Neuronal stem cell (in vitro differentiated cells): ENCODE measurements at regions not wholly inside any gene's neighbourhood (a gene's known extent, or its start where the extent isn't known, plus 50 kb on each side); places are given as distances from the start of the nearest gene placed in this dataset.

Experiments used
- DNase-seq: peaks from one replicate; pipeline ENCODE4 v3.0.0-alpha.2; 2013; ENCODE audit warnings: low spot score
- H2AFZ ChIP-seq: one replicate; pipeline ENCODE4 v1.6.1; 2013; ENCODE audit warnings: mild to moderate bottlenecking, low read length, inconsistent platforms
- H2AK5ac ChIP-seq: 2 replicates; pipeline ENCODE4 v1.6.1; 2013; ENCODE audit warnings: low read depth, mild to moderate bottlenecking, inconsistent platforms, low read length, moderate library complexity, mixed read lengths
- H2BK120ac ChIP-seq: 2 replicates; pipeline ENCODE4 v1.6.1; 2013; ENCODE audit warnings: low read depth, mild to moderate bottlenecking, inconsistent platforms, low read length, moderate library complexity, mixed read lengths
- H2BK12ac ChIP-seq: one replicate; pipeline ENCODE4 v1.6.1; 2013; ENCODE audit warnings: low read length, inconsistent platforms
- H2BK15ac ChIP-seq: 2 replicates; pipeline ENCODE4 v1.6.1; 2013; ENCODE audit warnings: mild to moderate bottlenecking, low read length, inconsistent platforms, mixed read lengths
- H2BK5ac ChIP-seq: one replicate; pipeline ENCODE4 v1.6.1; 2013; ENCODE audit warnings: inconsistent platforms, mild to moderate bottlenecking, low read length, moderate library complexity
- H3K14ac ChIP-seq: one replicate; pipeline ENCODE4 v1.6.1; 2013; ENCODE audit warnings: low read length, inconsistent platforms
- H3K18ac ChIP-seq: 2 replicates; pipeline ENCODE4 v1.6.1; 2013; ENCODE audit warnings: low read length, inconsistent platforms
- H3K23ac ChIP-seq: 2 replicates; pipeline ENCODE4 v1.6.1; 2013; ENCODE audit warnings: low read depth, mild to moderate bottlenecking, mixed read lengths, low read length, inconsistent platforms; ENCODE audit not compliant: poor library complexity
- H3K27ac ChIP-seq: replicated peaks from 3 replicates; pipeline ENCODE4 v1.5.1; 2013; ENCODE audit warnings: low read length, inconsistent platforms
- H3K27me3 ChIP-seq, 3 experiments: 2 replicates each; pipeline ENCODE4 v1.6.1; 2013; ENCODE audit warnings: low read length in 3 of 3, mild to moderate bottlenecking in 2 of 3, inconsistent platforms in 1 of 3, low read depth in 1 of 3, mixed read lengths in 1 of 3, moderate library complexity in 1 of 3; ENCODE audit not compliant: control insufficient read depth in 3 of 3, insufficient read depth in 3 of 3
- H3K36me3 ChIP-seq, 2 donors: replicated peaks in 1 of 2; 2 replicates each; pipeline ENCODE4 v1.6.1; 2013; ENCODE audit warnings: low read length in 2 of 2; ENCODE audit not compliant: control insufficient read depth in 2 of 2, insufficient read depth in 2 of 2
- H3K4ac ChIP-seq: 2 replicates; pipeline ENCODE4 v1.6.1; 2013; ENCODE audit warnings: inconsistent platforms, mild to moderate bottlenecking, low read length, moderate library complexity
- H3K4me1 ChIP-seq, 2 donors: 1 replicate in 1 of 2; 2 replicates in 1 of 2; pipeline ENCODE4 v1.6.1; 2013; ENCODE audit warnings: low read length in 2 of 2, low read depth in 1 of 2; ENCODE audit not compliant: control insufficient read depth in 2 of 2, insufficient read depth in 1 of 2
- H3K4me2 ChIP-seq: one replicate; pipeline ENCODE4 v1.6.1; 2013; ENCODE audit warnings: mild to moderate bottlenecking, low read length, inconsistent platforms; ENCODE audit not compliant: insufficient read depth, poor library complexity, severe bottlenecking
- H3K4me3 ChIP-seq, 2 donors: 2 replicates each; pipeline ENCODE4 v1.5.1; 2013; ENCODE audit warnings: low read length in 2 of 2, mild to moderate bottlenecking in 2 of 2, inconsistent platforms in 1 of 2, moderate library complexity in 1 of 2
- H3K79me1 ChIP-seq: one replicate; pipeline ENCODE4 v1.6.1; 2013; ENCODE audit warnings: low read depth, mild to moderate bottlenecking, inconsistent platforms, low read length, moderate library complexity
- H3K9ac ChIP-seq: one replicate; pipeline ENCODE4 v1.6.1; 2013; ENCODE audit warnings: mild to moderate bottlenecking, low read depth, low read length, inconsistent platforms; ENCODE audit not compliant: poor library complexity
- H3K9me3 ChIP-seq, 2 donors: replicated peaks in 1 of 2; 2 replicates each; pipeline versions ENCODE3 to v1.6.1; 2013; ENCODE audit warnings: low read length in 2 of 2, mild to moderate bottlenecking in 2 of 2, inconsistent platforms in 1 of 2, low read depth in 1 of 2, mixed read lengths in 1 of 2, moderate library complexity in 1 of 2; ENCODE audit not compliant: control insufficient read depth in 2 of 2, insufficient read depth in 1 of 2
- H4K8ac ChIP-seq: one replicate; pipeline ENCODE4 v1.6.1; 2013; ENCODE audit warnings: low read depth, mild to moderate bottlenecking, inconsistent platforms, low read length, moderate library complexity
- H4K91ac ChIP-seq: one replicate; pipeline ENCODE4 v1.6.1; 2013; ENCODE audit warnings: low read length, low read depth, mild to moderate bottlenecking, inconsistent platforms; ENCODE audit not compliant: poor library complexity
- WGBS, 2 donors: extraction: QIAGEN DNeasy Blood & Tissue Kit; methylation state at CpG; one replicate each; pipeline ENCODE4 v1.1.7; 2013; ENCODE audit warnings: missing lambda C conversion rate in 2 of 2, mixed read lengths in 1 of 2; ENCODE audit not compliant: insufficient read length in 2 of 2, insufficient replicate concordance in 1 of 2; ENCODE audit errors: extremely low coverage in 2 of 2; 5-methylcytosine and 5-hydroxymethylcytosine counted together

GRCh38 chr15:46576646-46577395 lies 942.0 kb downstream of the SQOR start:
- no CpG with 5 or more reads among the region's 1 CpG for WGBS, 2 donors
- H4K8ac ChIP-seq: no peak overlapping the region

GRCh38 chr15:46577767-46578166 lies 942.9 kb downstream of the SQOR start:
- H4K8ac ChIP-seq: no peak overlapping the region
- H3K79me1 ChIP-seq: no peaks in the 10 kb centered on the region
- no peak for DNase-seq
- no peaks in the 10 kb centered on the region for H3K27me3 ChIP-seq
- H3K9ac ChIP-seq: no peak overlapping the region
- H2BK5ac ChIP-seq: no peak overlapping the region
- no peaks in the 10 kb centered on the region for H3K4me1 ChIP-seq
- H3K4me3 ChIP-seq: no peak overlapping the region
- no peaks in the 10 kb centered on the region for H3K36me3 ChIP-seq
- H3K14ac ChIP-seq: no peak overlapping the region
- no peak overlapping the region for H3K4me2 ChIP-seq
- no peak overlapping the region for H3K4ac ChIP-seq
- H2BK120ac ChIP-seq: no peak overlapping the region
- no peak overlapping the region for H2BK12ac ChIP-seq
- no peaks in the 10 kb centered on the region for H3K9me3 ChIP-seq
- H3K23ac ChIP-seq: no peak overlapping the region
- WGBS, 2 donors: no CpG with 5 or more reads among the region's 2 CpGs
- H4K91ac ChIP-seq: no peak overlapping the region
- H2AK5ac ChIP-seq: no peak overlapping the region
- H2AFZ ChIP-seq: no peak overlapping the region
- H2BK15ac ChIP-seq: no peak overlapping the region
- no peak overlapping the region for H3K27ac ChIP-seq
- no peak overlapping the region for H3K18ac ChIP-seq

More at GRCh38 chr15:46576646-46577395, 942.0 kb downstream of the SQOR start:
- Histone ChIP-seq H2BK5ac (no peak overlapping the region), H3K9ac (no peak overlapping the region), H3K27ac (no peak overlapping the region), H3K79me1 (no peaks in the 10 kb centered on the region), H2BK120ac (no peak overlapping the region), H3K4me1 (no peaks in the 10 kb centered on the region), H3K23ac (no peak overlapping the region), H3K4me2 (no peak overlapping the region), H3K4me3 (no peak overlapping the region), H3K18ac (no peak overlapping the region), H3K27me3 (no peaks in the 10 kb centered on the region), H3K4ac (no peak overlapping the region), H3K9me3 (no peaks in the 10 kb centered on the region), H3K36me3 (no peaks in the 10 kb centered on the region), H2BK15ac (no peak overlapping the region), H3K14ac (no peak overlapping the region), H2AK5ac (no peak overlapping the region), H2AFZ (no peak overlapping the region), H2BK12ac (no peak overlapping the region), H4K91ac (no peak overlapping the region)
- DNase-seq: no peak

- H2BK5ac ChIP-seq: no peak overlapping the region
- no peaks in the 10 kb centered on the region for H3K9me3 ChIP-seq
- H2BK120ac ChIP-seq: no peak overlapping the region
- no peak overlapping the region for H3K9ac ChIP-seq
- no peak overlapping the region for H2AFZ ChIP-seq
- no peak for DNase-seq
- no peak overlapping the region for H4K8ac ChIP-seq
- no peak overlapping the region for H3K4ac ChIP-seq
- no peaks in the 10 kb centered on the region for H3K4me1 ChIP-seq
- no peak overlapping the region for H2AK5ac ChIP-seq
- H3K79me1 ChIP-seq: no peaks in the 10 kb centered on the region
- no peak overlapping the region for H3K4me2 ChIP-seq
- H3K4me3 ChIP-seq: no peak overlapping the region
- H2BK12ac ChIP-seq: no peak overlapping the region
- no peaks in the 10 kb centered on the region for H3K36me3 ChIP-seq
- no peak overlapping the region for H2BK15ac ChIP-seq
- H3K14ac ChIP-seq: no peak overlapping the region
- no peak overlapping the region for H3K23ac ChIP-seq
- no peaks in the 10 kb centered on the region for H3K27me3 ChIP-seq
- H4K91ac ChIP-seq: no peak overlapping the region
- no peak overlapping the region for H3K27ac ChIP-seq
- no peak overlapping the region for H3K18ac ChIP-seq
- WGBS, 2 donors: no CpG with 5 or more reads among the region's 2 CpGs
These were observed 945.7 kb downstream of the SQOR start for GRCh38 chr15:46580487-46580886.

- no peak overlapping the region for H2AK5ac ChIP-seq
- no peaks in the 10 kb centered on the region for H3K4me1 ChIP-seq
- no peak overlapping the region for H3K4me2 ChIP-seq
- no peak overlapping the region for H4K91ac ChIP-seq
- DNase-seq: no peak
- no peak overlapping the region for H3K23ac ChIP-seq
- no peak overlapping the region for H2BK5ac ChIP-seq
- no peaks in the 10 kb centered on the region for H3K36me3 ChIP-seq
- H2BK12ac ChIP-seq: no peak overlapping the region
- H3K4ac ChIP-seq: no peak overlapping the region
- H3K27ac ChIP-seq: no peak overlapping the region
- H3K27me3 ChIP-seq: no peaks in the 10 kb centered on the region
- H3K4me3 ChIP-seq: no peak overlapping the region
- no peak overlapping the region for H2BK120ac ChIP-seq
- no peak overlapping the region for H2BK15ac ChIP-seq
- no peak overlapping the region for H2AFZ ChIP-seq
- H3K9ac ChIP-seq: no peak overlapping the region
- no peaks in the 10 kb centered on the region for H3K9me3 ChIP-seq
- no peaks in the 10 kb centered on the region for H3K79me1 ChIP-seq
- WGBS, 2 donors: no CpG with 5 or more reads among the region's 2 CpGs
- no peak overlapping the region for H3K18ac ChIP-seq
- no peak overlapping the region for H4K8ac ChIP-seq
- H3K14ac ChIP-seq: no peak overlapping the region
These were observed 946.1 kb downstream of the SQOR start for GRCh38 chr15:46580924-46581323.
